CD4-positive, alpha-beta T cell treated with Interleukin-4 for 4 hours (primary cell): ENCODE measurements at regions not wholly inside any gene's neighbourhood (a gene's known extent, or its start where the extent isn't known, plus 50 kb on each side); places are given as distances from the start of the nearest gene placed in this dataset.
"Not testable (repeated sequence)": the region's sequence is repeated elsewhere in the genome, so short reads cannot be mapped to it uniquely, and the experiment has no call there.

Source experiments
- DNase-seq: peaks from one replicate; pipeline ENCODE4 v3.0.0-alpha.2; 2020

- no peak for DNase-seq
These were observed 134.1 kb upstream of the SERPINE2 start for GRCh38 chr2:224173210-224173609.

- DNase-seq, result no peak
These were observed 132.1 kb upstream of the SERPINE2 start for GRCh38 chr2:224171226-224171625.

- no peak for DNase-seq
These were observed 130.8 kb upstream of the SERPINE2 start for GRCh38 chr2:224169847-224170246.

GRCh38 chr2:224167781-224168180, 128.7 kb upstream of the SERPINE2 start:
- DNase-seq, result not testable (repeated sequence)

GRCh38 chr2:224166654-224167053, 127.6 kb upstream of the SERPINE2 start:
- no peak for DNase-seq

GRCh38 chr2:224165901-224166319, 126.8 kb upstream of the SERPINE2 start:
- DNase-seq, result no peak

- no peak for DNase-seq
These were observed 124.7 kb upstream of the SERPINE2 start for GRCh38 chr2:224163566-224164307.

- DNase-seq, result no peak
These were observed 123.0 kb upstream of the SERPINE2 start for GRCh38 chr2:224162122-224162521.

GRCh38 chr2:224161712-224162111, 122.6 kb upstream of the SERPINE2 start:
- DNase-seq, result no peak

GRCh38 chr2:224160917-224161316, 121.8 kb upstream of the SERPINE2 start:
- no peak for DNase-seq

GRCh38 chr2:224159345-224159928, 120.4 kb upstream of the SERPINE2 start:
- no peak for DNase-seq

- no peak for DNase-seq
These were observed 119.7 kb upstream of the SERPINE2 start for GRCh38 chr2:224158831-224159230.

- DNase-seq, result no peak
These were observed 119.0 kb upstream of the SERPINE2 start for GRCh38 chr2:224158061-224158460.

GRCh38 chr2:224157655-224158054, 118.6 kb upstream of the SERPINE2 start:
- DNase-seq, result no peak

- DNase-seq, result no peak
These were observed 117.3 kb upstream of the SERPINE2 start for GRCh38 chr2:224156436-224156835.

- no peak for DNase-seq
These were observed 116.8 kb upstream of the SERPINE2 start for GRCh38 chr2:224155896-224156295.

GRCh38 chr2:224155371-224155770, 116.3 kb upstream of the SERPINE2 start:
- no peak for DNase-seq

- no peak for DNase-seq
These were observed 112.7 kb upstream of the SERPINE2 start for GRCh38 chr2:224151680-224152310.

- no peak for DNase-seq
These were observed 112.1 kb upstream of the SERPINE2 start for GRCh38 chr2:224151161-224151560.

- DNase-seq, result not testable (repeated sequence)
These were observed 109.0 kb upstream of the SERPINE2 start for GRCh38 chr2:224148058-224148457.

- DNase-seq, result no peak
These were observed 108.1 kb upstream of the SERPINE2 start for GRCh38 chr2:224147174-224147573.

- no peak for DNase-seq
These were observed 107.5 kb upstream of the SERPINE2 start for GRCh38 chr2:224146356-224147160.

- no peak for DNase-seq
These were observed 106.8 kb upstream of the SERPINE2 start for GRCh38 chr2:224145751-224146355.
